Mesendoderm (in vitro differentiated cells): ENCODE measurements at regions not wholly inside any gene's neighbourhood (a gene's known extent, or its start where the extent isn't known, plus 50 kb on each side); places are given as distances from the start of the nearest gene placed in this dataset.

Experiments used
- DNase-seq: peaks from one replicate; pipeline ENCODE4 v3.0.0; 2013
- H2AK5ac ChIP-seq: 2 replicates; pipeline ENCODE4 v1.6.1; 2013; ENCODE audit warnings: low read length, inconsistent platforms
- H2BK120ac ChIP-seq: 2 replicates; pipeline ENCODE4 v1.6.1; 2013; ENCODE audit warnings: low read depth, mild to moderate bottlenecking, low read length, moderate library complexity, mixed read lengths
- H2BK15ac ChIP-seq: replicated peaks from 2 replicates; pipeline ENCODE4 v1.6.1; 2013; ENCODE audit warnings: low read depth, mild to moderate bottlenecking, moderate library complexity
- H2BK5ac ChIP-seq: 2 replicates; pipeline ENCODE4 v1.6.1; 2013; ENCODE audit warnings: low read length, inconsistent platforms
- H3K18ac ChIP-seq: 2 replicates; pipeline ENCODE4 v1.6.1; 2013; ENCODE audit warnings: mild to moderate bottlenecking, low read length, mixed read lengths
- H3K23ac ChIP-seq: one replicate; pipeline ENCODE4 v1.6.1; 2013; ENCODE audit warnings: low read length
- H3K27ac ChIP-seq: 2 replicates; pipeline ENCODE4 v1.5.1; 2013; ENCODE audit warnings: low read depth, mild to moderate bottlenecking, inconsistent platforms, low read length, moderate library complexity
- H3K27me3 ChIP-seq: 2 replicates; pipeline ENCODE4 v1.6.1; 2013; ENCODE audit warnings: low read length, control low read depth, mild to moderate bottlenecking, inconsistent platforms; ENCODE audit not compliant: insufficient read depth, poor library complexity
- H3K36me3 ChIP-seq: 2 replicates; pipeline ENCODE4 v1.6.1; 2013; ENCODE audit warnings: low read length, inconsistent platforms; ENCODE audit not compliant: control insufficient read depth, insufficient read depth
- H3K4ac ChIP-seq: one replicate; pipeline ENCODE4 v1.6.1; 2013; ENCODE audit warnings: low read depth, mild to moderate bottlenecking, low read length, moderate library complexity
- H3K4me1 ChIP-seq: 2 replicates; pipeline ENCODE4 v1.6.1; 2013; ENCODE audit warnings: low read depth, low read length, inconsistent platforms; ENCODE audit not compliant: control insufficient read depth
- H3K4me2 ChIP-seq: 2 replicates; pipeline ENCODE4 v1.6.1; 2013; ENCODE audit warnings: low read length
- H3K4me3 ChIP-seq: 2 replicates; pipeline ENCODE4 v1.5.1; 2013; ENCODE audit warnings: mild to moderate bottlenecking, low read length
- H3K56ac ChIP-seq: one replicate; pipeline ENCODE4 v1.6.1; 2013; ENCODE audit warnings: low read length
- H3K79me1 ChIP-seq: 2 replicates; pipeline ENCODE4 v1.6.1; 2013; ENCODE audit warnings: low read length, inconsistent platforms
- H3K79me2 ChIP-seq: 2 replicates; pipeline ENCODE4 v1.6.1; 2013; ENCODE audit warnings: mild to moderate bottlenecking, low read length; ENCODE audit not compliant: control insufficient read depth, insufficient read depth
- H3K9ac ChIP-seq: 2 replicates; pipeline ENCODE4 v1.6.1; 2013; ENCODE audit warnings: low read length, inconsistent platforms
- H4K5ac ChIP-seq: one replicate; pipeline ENCODE4 v1.6.1; 2013; ENCODE audit warnings: low read length
- H4K8ac ChIP-seq: one replicate; pipeline ENCODE4 v1.6.1; 2013; ENCODE audit warnings: low read depth, mild to moderate bottlenecking, control low read depth, low read length, moderate library complexity
- WGBS: extraction: QIAGEN DNeasy Blood & Tissue Kit; methylation state at CpG from one replicate; pipeline ENCODE4 v1.1.7; 2013; ENCODE audit warnings: low lambda C conversion rate, missing lambda C conversion rate; ENCODE audit not compliant: insufficient coverage; ENCODE audit errors: extremely low coverage; 5-methylcytosine and 5-hydroxymethylcytosine counted together

DNA sequence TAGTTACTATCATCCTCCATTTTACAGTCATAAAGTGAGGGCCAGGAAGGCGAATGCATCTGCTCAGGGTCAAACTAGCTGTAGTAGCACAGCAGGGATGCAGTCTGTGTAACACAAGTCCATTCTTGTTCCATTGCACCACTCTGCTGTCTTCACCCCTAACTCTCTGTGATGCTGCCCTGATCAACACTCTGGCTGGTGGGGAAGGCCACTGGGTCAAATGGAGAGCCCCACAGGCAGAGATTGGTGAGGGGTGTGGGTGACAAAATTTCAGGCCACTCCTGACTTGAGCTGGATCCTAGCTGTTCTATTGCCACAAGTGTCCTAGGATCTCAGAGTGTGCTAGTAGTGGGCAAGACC is 136.5 kb downstream of the PJA1 start:
- Histone ChIP-seq H3K27ac (no peak overlapping the region), H2BK5ac (no peak overlapping the region), H3K79me1 (no peaks in the 10 kb centered on the region), H3K4me3 (no peak overlapping the region), H4K8ac (no peak overlapping the region), H3K4me2 (no peak overlapping the region), H2BK15ac (no peak overlapping the region), H2AK5ac (no peak overlapping the region), H3K79me2 (no peaks in the 10 kb centered on the region), H3K4ac (no peak overlapping the region), H3K23ac (no peak overlapping the region), H3K9ac (no peak overlapping the region), H3K36me3 (no peaks in the 10 kb centered on the region), H4K5ac (no peak overlapping the region), H3K18ac (no peak overlapping the region), H3K56ac (no peak overlapping the region), H3K4me1 (no peaks in the 10 kb centered on the region), H3K27me3 (no peaks in the 10 kb centered on the region), H2BK120ac (no peak overlapping the region)
- DNase-seq, result no peak
- WGBS, result no CpG with 5 or more reads among the region's 1 CpG

DNA sequence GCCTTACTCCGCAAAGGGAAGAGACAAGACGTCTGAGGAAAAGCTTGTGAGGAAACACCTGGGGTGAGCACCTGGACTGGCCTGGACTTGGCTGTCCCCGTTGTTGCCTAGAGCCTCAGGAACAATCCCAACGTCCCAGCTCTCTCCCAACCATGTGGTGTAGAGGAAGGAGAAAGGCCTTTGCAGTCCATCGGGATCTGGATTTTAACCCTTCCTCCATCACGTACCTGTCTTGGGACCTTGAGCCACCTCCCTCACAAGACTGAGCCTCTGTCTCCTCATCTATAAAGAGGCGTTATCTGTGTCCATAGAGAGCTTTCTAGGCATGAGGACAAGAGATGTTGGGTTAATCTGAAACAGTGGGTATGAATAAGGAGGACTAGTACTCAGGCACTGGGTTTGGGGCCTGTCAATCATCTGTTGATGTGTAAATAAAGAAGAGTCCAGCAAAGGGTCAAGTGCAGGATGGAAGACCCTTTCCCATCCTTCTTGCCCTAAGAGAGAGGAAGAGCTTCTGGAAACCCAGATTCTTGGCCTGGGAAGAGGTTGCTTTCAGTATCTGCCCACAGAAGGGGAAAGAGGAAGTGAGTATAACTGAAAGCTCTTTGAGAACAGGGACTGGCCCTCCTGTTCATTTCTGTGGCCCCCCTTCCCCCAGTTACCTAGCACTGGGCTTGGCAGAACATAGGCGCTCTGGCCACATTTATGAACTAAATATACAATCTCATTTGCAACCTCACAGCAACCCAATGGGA is 137.1 kb downstream of the PJA1 start:
- Histone ChIP-seq H3K4me1 (no peaks in the 10 kb centered on the region), H3K56ac (no peak overlapping the region), H3K27ac (no peak overlapping the region), H2BK15ac (no peak overlapping the region), H3K79me1 (no peaks in the 10 kb centered on the region), H3K79me2 (no peaks in the 10 kb centered on the region), H2AK5ac (no peak overlapping the region), H3K18ac (no peak overlapping the region), H4K5ac (no peak overlapping the region), H3K4me2 (no peak overlapping the region), H2BK120ac (no peak overlapping the region), H3K9ac (no peak overlapping the region), H3K36me3 (no peaks in the 10 kb centered on the region), H3K4ac (no peak overlapping the region), H3K23ac (no peak overlapping the region), H3K27me3 (no peaks in the 10 kb centered on the region), H3K4me3 (no peak overlapping the region), H4K8ac (no peak overlapping the region), H2BK5ac (no peak overlapping the region)
- DNase-seq, result no peak
- WGBS, result no CpG with 5 or more reads among the region's 8 CpGs

DNA sequence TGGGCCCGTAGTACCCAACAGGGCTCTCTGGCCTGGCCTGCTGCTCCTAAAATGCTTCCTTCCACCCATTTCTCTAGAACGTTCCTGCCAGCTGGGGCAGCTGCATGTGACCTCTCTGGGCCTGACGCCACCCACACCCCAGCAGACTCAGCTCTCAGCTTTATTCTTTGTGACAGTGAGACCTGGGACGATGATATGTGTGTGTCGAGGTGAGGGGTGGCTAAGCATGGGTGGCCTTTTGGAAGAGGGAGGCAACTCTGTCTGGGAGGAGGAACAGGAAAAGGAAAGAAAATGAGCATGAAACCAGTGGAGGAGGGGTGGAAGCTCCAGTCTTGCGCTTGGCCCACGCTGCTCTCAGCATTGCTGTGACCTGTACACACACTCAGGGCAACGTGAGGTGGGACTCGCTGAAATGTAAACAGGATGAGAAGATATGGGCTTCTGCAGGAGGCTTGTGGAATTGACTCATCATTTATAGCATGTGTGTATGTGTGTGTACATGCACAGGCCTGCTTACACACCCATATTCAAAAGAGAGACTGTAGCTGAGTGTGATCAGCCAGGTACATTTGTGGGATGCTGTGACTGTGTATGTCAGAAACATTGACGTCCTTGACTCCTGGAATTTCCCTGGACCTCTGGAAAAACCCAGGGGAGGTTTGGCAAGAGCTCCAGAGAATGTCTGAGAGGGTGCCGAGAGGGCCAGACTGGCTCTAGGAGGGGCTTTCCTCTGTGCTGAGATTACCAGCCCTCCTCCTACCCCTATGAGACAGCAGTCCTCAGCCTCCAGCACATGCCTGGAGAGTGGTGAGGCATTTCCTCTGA is 137.9 kb downstream of the PJA1 start:
- Histone ChIP-seq H3K79me1 (no peaks in the 10 kb centered on the region), H3K79me2 (no peaks in the 10 kb centered on the region), H3K36me3 (no peaks in the 10 kb centered on the region), H2BK120ac (no peak overlapping the region), H4K5ac (no peak overlapping the region), H2AK5ac (no peak overlapping the region), H3K4me3 (no peak overlapping the region), H3K27ac (no peak overlapping the region), H3K4ac (no peak overlapping the region), H4K8ac (no peak overlapping the region), H3K23ac (no peak overlapping the region), H3K4me2 (no peak overlapping the region), H2BK15ac (no peak overlapping the region), H3K56ac (no peak overlapping the region), H3K18ac (no peak overlapping the region), H3K27me3 (no peaks in the 10 kb centered on the region), H2BK5ac (no peak overlapping the region), H3K4me1 (no peaks in the 10 kb centered on the region), H3K9ac (no peak overlapping the region)
- no peak for DNase-seq
- no CpG with 5 or more reads among the region's 11 CpGs for WGBS

DNA sequence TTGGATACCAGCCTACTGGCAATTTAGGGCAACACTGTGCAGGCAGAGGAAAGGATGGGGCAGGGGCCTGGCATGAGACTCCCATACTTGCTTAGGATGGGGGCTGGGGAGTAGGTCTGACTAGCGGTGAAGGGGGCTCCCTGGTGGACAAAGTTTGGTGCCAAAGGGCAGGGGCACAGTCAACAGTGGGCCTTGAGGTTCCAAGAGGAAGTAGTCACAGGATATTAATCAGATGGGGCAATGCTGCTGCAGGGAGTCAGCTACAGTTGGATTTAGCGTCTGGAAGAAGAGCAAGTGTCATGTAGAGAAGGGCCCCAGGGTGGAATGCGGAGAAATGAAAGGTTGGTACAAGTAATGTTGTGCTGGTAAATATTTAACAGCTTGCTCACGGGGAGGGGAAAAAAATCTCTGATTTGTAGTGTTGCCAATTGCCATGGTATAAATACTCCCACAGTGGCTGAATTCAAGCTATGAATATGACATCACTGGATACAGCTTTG is 139.4 kb downstream of the PJA1 start:
- no CpG with 5 or more reads among the region's 4 CpGs for WGBS
- H3K27ac ChIP-seq, result no peak overlapping the region
- no peak overlapping the region for H4K8ac ChIP-seq
- H2BK120ac ChIP-seq, result no peak overlapping the region
- no peaks in the 10 kb centered on the region for H3K79me1 ChIP-seq
- no peak overlapping the region for H3K4me3 ChIP-seq
- no peaks in the 10 kb centered on the region for H3K4me1 ChIP-seq
- no peak overlapping the region for H3K56ac ChIP-seq
- no peak overlapping the region for H3K23ac ChIP-seq
- no peak overlapping the region for H4K5ac ChIP-seq
- no peak overlapping the region for H3K4me2 ChIP-seq
- H2AK5ac ChIP-seq, result no peak overlapping the region
- no peak overlapping the region for H2BK5ac ChIP-seq
- H3K4ac ChIP-seq, result no peak overlapping the region
- DNase-seq, result no peak
- no peak overlapping the region for H3K9ac ChIP-seq
- H2BK15ac ChIP-seq, result no peak overlapping the region
- H3K36me3 ChIP-seq, result no peaks in the 10 kb centered on the region
- H3K79me2 ChIP-seq, result no peaks in the 10 kb centered on the region
- H3K18ac ChIP-seq, result no peak overlapping the region
- H3K27me3 ChIP-seq, result no peaks in the 10 kb centered on the region

DNA sequence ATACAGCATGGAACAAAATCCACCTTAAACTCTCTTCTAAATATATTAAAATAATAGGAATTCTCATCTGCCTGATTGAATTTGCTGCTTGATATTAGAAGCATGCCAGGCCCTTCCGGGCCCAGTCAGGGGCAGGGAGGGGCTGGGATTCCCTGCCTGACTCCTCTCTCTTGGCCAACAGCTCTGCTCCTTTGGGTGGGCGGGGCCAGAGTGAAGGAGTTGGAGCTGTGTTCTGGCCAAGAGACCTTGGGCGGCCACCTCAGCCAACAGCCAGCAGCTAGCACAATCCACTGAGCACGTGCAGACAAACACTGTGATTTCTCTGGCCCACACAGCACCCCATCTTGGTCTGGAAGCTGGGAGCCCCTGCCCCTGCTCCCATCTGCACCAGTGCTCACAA is 140.3 kb downstream of the PJA1 start:
- Histone ChIP-seq H3K18ac (no peak overlapping the region), H3K79me1 (no peaks in the 10 kb centered on the region), H2BK120ac (no peak overlapping the region), H3K4me1 (no peaks in the 10 kb centered on the region), H3K4me2 (no peak overlapping the region), H4K8ac (no peak overlapping the region), H2AK5ac (no peak overlapping the region), H3K27ac (no peak overlapping the region), H3K79me2 (no peaks in the 10 kb centered on the region), H3K9ac (no peak overlapping the region), H3K4me3 (no peak overlapping the region), H3K23ac (no peak overlapping the region), H4K5ac (no peak overlapping the region), H3K27me3 (no peaks in the 10 kb centered on the region), H3K56ac (peak overlapping the region; percentile 56), H3K4ac (no peak overlapping the region), H2BK15ac (no peak overlapping the region), H3K36me3 (no peaks in the 10 kb centered on the region), H2BK5ac (no peak overlapping the region)
- no CpG with 5 or more reads among the region's 4 CpGs for WGBS
- DNase-seq, result peak; percentile 49
